Fibroblast of lung (primary cell): ENCODE measurements at regions not wholly inside any gene's neighbourhood (a gene's known extent, or its start where the extent isn't known, plus 50 kb on each side); places are given as distances from the start of the nearest gene placed in this dataset.

Experiments used
- CTCF ChIP-seq, 2 donors: IDR thresholded peaks in 1 of 2; conservative IDR thresholded peaks in 1 of 2; 1 replicate in 1 of 2; 2 replicates in 1 of 2; pipeline ENCODE4 v1.5.1; 2011 to 2012; ENCODE audit warnings: low read length in 2 of 2, control low read depth in 1 of 2, inconsistent platforms in 1 of 2, low read depth in 1 of 2, mild to moderate bottlenecking in 1 of 2
- EZH2 ChIP-seq: IDR thresholded peaks from 2 replicates; pipeline ENCODE4 v1.5.1; 2012; ENCODE audit warnings: low read length, control low read depth, mild to moderate bottlenecking; ENCODE audit errors: missing control alignments

- no peak for TF ChIP-seq CTCF (conservative IDR thresholded peaks at IDR 0.05 in 1 of 2, IDR thresholded peaks at IDR 0.05 in 1 of 2; ENCODE audit: low read depth in 1 of 2, low read length in 2 of 2)
- no peak for TF ChIP-seq EZH2
Observed at GRCh38 chr1:215394084-215394991, 172.8 kb upstream of the KCTD3 start.
